ENCODE measurements at regions not wholly inside any gene's neighbourhood (a gene's known extent, or its start where the extent isn't known, plus 50 kb on each side); places are given as distances from the start of the nearest gene placed in this dataset.

DNA sequence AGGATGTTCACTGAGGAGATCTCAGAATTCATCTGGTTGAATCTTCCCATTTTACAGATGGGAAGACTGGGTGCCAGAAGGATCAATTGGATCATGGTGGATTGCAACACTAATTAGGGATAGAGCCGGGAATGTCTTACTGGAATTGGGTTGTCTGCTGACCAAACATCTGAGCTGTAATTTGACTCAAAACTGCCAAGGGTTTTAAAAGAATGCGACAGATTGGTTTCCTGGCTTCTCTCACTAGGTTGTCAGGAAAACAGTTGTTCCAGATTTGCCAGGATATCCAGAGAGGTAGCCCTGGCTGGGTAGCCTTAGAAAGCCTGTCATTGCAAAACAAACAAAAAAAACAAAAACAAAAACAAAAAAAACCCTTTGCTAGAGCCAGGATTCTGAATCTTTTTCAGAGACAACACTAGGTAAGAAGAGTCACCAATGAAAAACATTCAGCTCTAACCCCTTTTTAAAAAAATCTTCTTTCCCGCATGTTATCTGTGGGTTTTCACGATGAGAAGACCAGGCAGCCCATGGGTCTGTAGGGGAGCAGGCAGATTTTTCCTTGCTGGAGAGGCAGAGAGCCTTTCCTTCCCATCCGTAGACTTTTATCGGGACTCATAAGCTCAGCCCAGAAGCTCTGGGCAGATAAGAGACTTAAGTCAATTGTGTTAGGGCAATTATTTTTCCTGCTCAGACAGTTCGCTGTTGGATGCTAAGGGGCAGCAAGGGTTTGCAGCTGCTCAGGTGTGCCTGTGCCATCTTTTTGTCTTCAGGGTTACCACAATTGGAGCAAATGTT is 418.9 kb downstream of the PRDM2 start:
- TF ChIP-seq, protein P1, sequence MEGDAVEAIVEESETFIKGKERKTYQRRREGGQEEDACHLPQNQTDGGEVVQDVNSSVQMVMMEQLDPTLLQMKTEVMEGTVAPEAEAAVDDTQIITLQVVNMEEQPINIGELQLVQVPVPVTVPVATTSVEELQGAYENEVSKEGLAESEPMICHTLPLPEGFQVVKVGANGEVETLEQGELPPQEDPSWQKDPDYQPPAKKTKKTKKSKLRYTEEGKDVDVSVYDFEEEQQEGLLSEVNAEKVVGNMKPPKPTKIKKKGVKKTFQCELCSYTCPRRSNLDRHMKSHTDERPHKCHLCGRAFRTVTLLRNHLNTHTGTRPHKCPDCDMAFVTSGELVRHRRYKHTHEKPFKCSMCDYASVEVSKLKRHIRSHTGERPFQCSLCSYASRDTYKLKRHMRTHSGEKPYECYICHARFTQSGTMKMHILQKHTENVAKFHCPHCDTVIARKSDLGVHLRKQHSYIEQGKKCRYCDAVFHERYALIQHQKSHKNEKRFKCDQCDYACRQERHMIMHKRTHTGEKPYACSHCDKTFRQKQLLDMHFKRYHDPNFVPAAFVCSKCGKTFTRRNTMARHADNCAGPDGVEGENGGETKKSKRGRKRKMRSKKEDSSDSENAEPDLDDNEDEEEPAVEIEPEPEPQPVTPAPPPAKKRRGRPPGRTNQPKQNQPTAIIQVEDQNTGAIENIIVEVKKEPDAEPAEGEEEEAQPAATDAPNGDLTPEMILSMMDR (IDR thresholded peaks at IDR 0.05) = no peak
- no peak overlapping the region for H3K4me3 ChIP-seq
- no peak overlapping the region for H3K27ac ChIP-seq
- H3K9me3 ChIP-seq = no peaks in the 10 kb centered on the region
- intact Hi-C loops (cut with DNase I) = no loop called here
- ATAC-seq = no peak
- no peaks in the 10 kb centered on the region for H3K36me3 ChIP-seq
- no peaks in the 10 kb centered on the region for H3K4me1 ChIP-seq
- no peaks in the 10 kb centered on the region for H3K27me3 ChIP-seq
- DNase-seq = no peak

DNA sequence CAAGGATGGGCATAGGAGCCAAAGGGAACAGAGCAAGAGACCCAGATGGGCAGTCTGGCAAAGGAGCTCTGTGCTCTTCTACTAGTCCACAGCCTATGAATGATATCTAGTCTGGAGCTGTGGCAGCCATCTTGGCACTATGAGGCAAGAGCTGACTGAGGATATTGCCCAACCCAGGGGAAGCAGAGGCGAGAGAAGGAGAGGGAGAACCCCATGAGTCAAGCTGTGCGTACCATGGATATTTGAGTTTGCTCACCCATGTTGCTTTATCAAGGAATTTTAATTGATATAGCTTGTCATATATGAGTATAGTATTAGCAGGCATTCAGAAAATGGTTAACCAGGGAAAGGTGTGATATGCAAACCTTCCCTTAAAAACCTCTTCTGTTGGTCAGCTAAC is 420.9 kb downstream of the PRDM2 start:
- Histone ChIP-seq H3K27ac (no peak overlapping the region), H3K36me3 (no peaks in the 10 kb centered on the region), H3K4me3 (no peak overlapping the region), H3K9me3 (no peaks in the 10 kb centered on the region), H3K27me3 (no peaks in the 10 kb centered on the region), H3K4me1 (no peaks in the 10 kb centered on the region)
- intact Hi-C loops (cut with DNase I) = no loop called here
- no peak for ATAC-seq
- no peak for DNase-seq
- TF ChIP-seq, protein P1 (IDR thresholded peaks at IDR 0.05) = no peak

DNA sequence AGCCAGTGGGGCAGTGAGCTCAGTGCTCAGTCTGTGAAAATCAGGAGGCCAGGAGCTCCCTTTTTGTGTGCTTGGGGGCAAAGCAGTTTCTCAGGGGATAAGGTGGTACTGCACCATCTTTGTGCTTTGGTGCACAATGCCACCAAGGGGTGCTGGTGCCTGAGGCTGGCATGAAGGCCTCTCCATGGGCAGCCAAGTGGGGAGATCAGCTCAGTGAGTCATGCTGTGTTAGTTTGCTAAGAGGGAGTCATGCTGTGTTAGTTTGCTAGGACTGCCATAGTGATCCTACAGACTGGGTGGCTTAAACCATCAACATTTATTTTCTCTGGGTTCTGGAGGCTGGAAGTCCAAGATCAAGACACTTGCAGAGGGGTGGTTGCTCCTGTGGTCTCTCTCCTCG is 428.1 kb downstream of the PRDM2 start:
- H3K4me1 ChIP-seq = no peaks in the 10 kb centered on the region
- H3K27me3 ChIP-seq = no peaks in the 10 kb centered on the region
- H3K9me3 ChIP-seq = no peaks in the 10 kb centered on the region
- no peaks in the 10 kb centered on the region for H3K36me3 ChIP-seq
- no peak overlapping the region for H3K4me3 ChIP-seq
- no peak overlapping the region for H3K27ac ChIP-seq
- TF ChIP-seq, protein P1 (IDR thresholded peaks at IDR 0.05) = no peak
- intact Hi-C loops (cut with DNase I) = no loop called here
- ATAC-seq (no peak), DNase-seq (no peak)

DNA sequence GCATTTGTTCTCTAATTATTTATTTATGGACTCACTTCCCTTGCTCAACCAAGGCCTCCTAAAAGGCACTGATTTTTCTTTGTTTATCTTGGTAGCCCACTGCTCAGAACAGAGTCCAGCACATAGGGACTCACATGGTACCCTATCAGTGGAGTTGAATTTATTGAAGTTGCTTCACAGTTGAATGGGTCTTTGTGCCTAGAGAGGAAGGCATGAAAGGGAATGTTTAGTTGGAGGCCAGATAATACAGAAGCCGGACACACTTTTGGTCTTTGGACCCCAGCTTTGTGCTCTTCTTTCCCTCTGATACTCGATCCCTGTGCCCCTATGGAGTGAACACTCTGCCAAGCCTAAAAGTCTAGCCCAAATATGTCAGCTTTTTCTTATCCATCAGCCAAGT is 429.0 kb downstream of the PRDM2 start:
- no peaks in the 10 kb centered on the region for H3K4me1 ChIP-seq
- H3K27ac ChIP-seq = no peak overlapping the region
- no peak for DNase-seq
- H3K27me3 ChIP-seq = no peaks in the 10 kb centered on the region
- H3K9me3 ChIP-seq = no peaks in the 10 kb centered on the region
- intact Hi-C loops (cut with DNase I) = no loop called here
- no peak for ATAC-seq
- no peaks in the 10 kb centered on the region for H3K36me3 ChIP-seq
- TF ChIP-seq, protein P1 (IDR thresholded peaks at IDR 0.05) = no peak
- no peak overlapping the region for H3K4me3 ChIP-seq

DNA sequence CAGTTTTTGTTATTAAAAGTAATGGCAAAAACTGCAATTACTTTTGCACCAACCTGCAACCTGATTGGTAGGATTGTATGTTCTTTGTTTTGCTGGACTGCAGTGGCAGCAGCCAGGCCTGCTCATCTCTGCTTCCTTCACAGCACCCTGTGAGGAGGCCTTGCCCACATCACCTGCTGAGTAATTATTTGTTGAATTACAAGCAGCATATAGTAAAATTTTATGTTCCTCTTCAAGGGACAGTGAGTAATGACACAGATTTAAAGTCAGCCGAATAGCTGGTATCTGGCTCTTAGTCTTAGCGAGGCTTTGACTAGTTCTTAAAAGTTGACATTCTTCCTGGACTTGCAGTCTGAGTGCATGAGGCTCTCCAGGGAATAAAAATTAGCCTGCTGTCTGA is 435.1 kb downstream of the PRDM2 start:
- Histone ChIP-seq H3K27me3 (no peaks in the 10 kb centered on the region), H3K4me1 (no peaks in the 10 kb centered on the region), H3K36me3 (no peaks in the 10 kb centered on the region), H3K4me3 (no peak overlapping the region), H3K9me3 (no peaks in the 10 kb centered on the region), H3K27ac (no peak overlapping the region)
- DNase-seq (no peak), ATAC-seq (no peak)
- TF ChIP-seq, protein P1 (IDR thresholded peaks at IDR 0.05) = no peak
- intact Hi-C loops (cut with DNase I) = no loop called here

Measured in upper lobe of right lung (tissue), 1 donor.